K562 (cell line): ENCODE measurements at regions not wholly inside any gene's neighbourhood (a gene's known extent, or its start where the extent isn't known, plus 50 kb on each side); places are given as distances from the start of the nearest gene placed in this dataset.

Experiments used
- HES1 ChIP-seq: fragments of 450-650 bp; IDR thresholded peaks from 2 replicates; pipeline ENCODE4 v1.6.1; 2016; ENCODE audit warnings: low read depth, mild to moderate bottlenecking, moderate library complexity
- TF ChIP-seq, protein P1 (sequence below), 2 experiments: fragments of 450-650 bp in 1 of 2; sonication (generic) in 1 of 2; formaldehyde crosslinking in 1 of 2; IDR thresholded peaks; 2 replicates each; pipeline versions ENCODE4 v1.7.1 to v1.9.0; 2016 to 2022; ENCODE audit warnings: inconsistent platforms in 1 of 2, mild to moderate bottlenecking in 1 of 2, missing genetic modification reagents in 1 of 2

- TF ChIP-seq, protein P1, sequence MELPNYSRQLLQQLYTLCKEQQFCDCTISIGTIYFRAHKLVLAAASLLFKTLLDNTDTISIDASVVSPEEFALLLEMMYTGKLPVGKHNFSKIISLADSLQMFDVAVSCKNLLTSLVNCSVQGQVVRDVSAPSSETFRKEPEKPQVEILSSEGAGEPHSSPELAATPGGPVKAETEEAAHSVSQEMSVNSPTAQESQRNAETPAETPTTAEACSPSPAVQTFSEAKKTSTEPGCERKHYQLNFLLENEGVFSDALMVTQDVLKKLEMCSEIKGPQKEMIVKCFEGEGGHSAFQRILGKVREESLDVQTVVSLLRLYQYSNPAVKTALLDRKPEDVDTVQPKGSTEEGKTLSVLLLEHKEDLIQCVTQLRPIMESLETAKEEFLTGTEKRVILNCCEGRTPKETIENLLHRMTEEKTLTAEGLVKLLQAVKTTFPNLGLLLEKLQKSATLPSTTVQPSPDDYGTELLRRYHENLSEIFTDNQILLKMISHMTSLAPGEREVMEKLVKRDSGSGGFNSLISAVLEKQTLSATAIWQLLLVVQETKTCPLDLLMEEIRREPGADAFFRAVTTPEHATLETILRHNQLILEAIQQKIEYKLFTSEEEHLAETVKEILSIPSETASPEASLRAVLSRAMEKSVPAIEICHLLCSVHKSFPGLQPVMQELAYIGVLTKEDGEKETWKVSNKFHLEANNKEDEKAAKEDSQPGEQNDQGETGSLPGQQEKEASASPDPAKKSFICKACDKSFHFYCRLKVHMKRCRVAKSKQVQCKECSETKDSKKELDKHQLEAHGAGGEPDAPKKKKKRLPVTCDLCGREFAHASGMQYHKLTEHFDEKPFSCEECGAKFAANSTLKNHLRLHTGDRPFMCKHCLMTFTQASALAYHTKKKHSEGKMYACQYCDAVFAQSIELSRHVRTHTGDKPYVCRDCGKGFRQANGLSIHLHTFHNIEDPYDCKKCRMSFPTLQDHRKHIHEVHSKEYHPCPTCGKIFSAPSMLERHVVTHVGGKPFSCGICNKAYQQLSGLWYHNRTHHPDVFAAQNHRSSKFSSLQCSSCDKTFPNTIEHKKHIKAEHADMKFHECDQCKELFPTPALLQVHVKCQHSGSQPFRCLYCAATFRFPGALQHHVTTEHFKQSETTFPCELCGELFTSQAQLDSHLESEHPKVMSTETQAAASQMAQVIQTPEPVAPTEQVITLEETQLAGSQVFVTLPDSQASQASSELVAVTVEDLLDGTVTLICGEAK (IDR thresholded peaks at IDR 0.05) = no peak
- TF ChIP-seq, protein P1 (CRISPR knock-in tag; IDR thresholded peaks at IDR 0.05) = no peak
- no peak for TF ChIP-seq HES1
- TF ChIP-seq, all 486 proteins: peak for 2
These were observed 392.6 kb downstream of the FAT4 start (continued) for GRCh38 chr4:125707397-125707796.
